Skin epidermis (tissue), 12 donors: ENCODE measurements at regions not wholly inside any gene's neighbourhood (a gene's known extent, or its start where the extent isn't known, plus 50 kb on each side); places are given as distances from the start of the nearest gene placed in this dataset.
A peak's percentile ranks its signal among the peaks of the same experiment; 100 is the strongest.

Experiments
- H3K27ac ChIP-seq, 21 experiments: fragments of 200-600 bp; sonication (generic) in 11 of 21; one replicate each; pipeline ENCODE4 v1.5.0; 2020; ENCODE audit warnings: mild to moderate bottlenecking in 3 of 21, inconsistent platforms in 2 of 21, moderate library complexity in 2 of 21
- H3K4me3 ChIP-seq, 7 experiments: fragments of 200-600 bp; sonication (generic) in 2 of 7; one replicate each; pipeline ENCODE4 v1.5.0; 2020; ENCODE audit warnings: inconsistent platforms in 2 of 7, mild to moderate bottlenecking in 2 of 7, moderate library complexity in 1 of 7

DNA sequence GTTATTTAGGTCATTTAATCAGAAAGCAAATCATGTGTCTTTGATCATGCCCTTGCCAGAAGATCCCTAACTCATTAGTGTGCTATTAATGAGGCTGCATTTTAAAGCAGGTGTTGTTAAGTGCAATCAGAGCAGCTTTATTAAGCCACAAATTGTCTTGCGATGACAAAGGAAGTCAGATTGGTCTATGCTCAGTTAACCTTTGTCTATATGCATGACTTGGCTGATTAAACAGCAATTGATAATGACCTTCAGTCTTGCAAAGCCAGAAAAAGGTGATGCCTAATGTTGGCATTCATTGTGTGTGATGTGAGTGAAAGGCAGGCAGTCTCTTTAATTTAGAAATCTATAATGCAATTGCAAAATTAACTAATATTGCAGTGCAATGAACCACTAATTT, 166.9 kb downstream of the RND3 start:
- no peak overlapping the region for H3K27ac ChIP-seq
- H3K4me3 ChIP-seq = no peak overlapping the region

DNA sequence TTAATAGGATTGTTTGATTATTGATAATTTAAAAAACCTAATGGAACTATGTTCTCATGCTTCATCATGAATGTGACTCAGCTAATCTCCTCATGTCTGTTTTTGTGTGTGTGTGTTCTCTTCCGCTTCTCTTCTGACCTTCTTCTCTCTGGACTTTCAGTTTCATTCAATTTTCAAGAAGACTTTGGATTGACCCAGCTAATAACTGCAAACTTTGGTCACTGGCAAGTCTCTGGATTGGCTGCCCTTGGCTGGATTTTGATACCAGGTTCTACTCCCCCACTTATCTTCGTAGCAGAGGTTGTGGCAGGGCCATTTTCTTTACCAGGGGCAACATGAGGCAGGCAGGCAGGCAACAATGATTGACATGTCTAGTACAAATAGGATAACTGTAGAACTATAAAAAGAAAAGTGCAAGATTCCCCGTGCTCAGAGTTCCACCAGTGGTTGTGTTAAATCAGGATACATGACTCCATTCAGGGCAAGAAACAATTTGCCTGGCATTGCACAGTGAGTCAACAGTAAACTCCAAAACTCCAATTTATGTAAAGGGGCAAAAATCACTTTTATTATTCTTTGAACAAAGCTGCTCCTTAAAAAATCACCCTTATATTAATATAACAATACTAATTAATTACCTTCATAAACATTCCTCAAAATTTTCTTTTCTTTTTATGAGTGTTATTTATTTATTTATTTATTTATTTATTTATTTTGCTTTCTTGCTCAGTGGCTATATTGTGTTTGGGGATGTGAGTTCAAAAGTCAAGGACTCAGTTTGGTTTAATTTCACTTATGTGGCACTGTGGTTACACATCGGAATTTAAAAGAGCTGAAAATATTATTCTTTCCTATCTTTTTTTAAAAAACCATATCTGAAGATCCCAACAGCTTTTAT, 167.6 kb downstream of the RND3 start:
- Histone ChIP-seq H3K4me3 (no peak overlapping the region), H3K27ac (no peak overlapping the region)

DNA sequence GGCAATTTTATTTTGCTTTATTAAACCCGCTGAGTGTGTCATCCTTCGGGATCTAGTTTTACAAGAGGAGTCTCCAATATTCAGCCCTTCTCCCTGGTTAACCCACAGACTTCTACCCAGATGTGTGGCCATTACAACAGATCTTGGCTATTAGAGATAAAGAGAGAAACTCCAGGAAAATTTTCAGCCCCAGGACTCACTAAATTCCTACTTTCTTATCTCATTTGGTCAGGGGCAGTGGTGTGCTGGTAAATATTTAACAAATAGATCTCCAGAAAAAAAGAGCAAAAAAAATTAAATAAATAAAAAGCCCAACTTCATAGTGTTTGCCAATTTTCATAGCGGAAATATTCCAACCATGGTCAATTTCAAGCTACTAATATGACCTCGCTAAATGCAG, 168.4 kb downstream of the RND3 start:
- H3K4me3 ChIP-seq = no peak overlapping the region
- H3K27ac ChIP-seq = no peak overlapping the region

DNA sequence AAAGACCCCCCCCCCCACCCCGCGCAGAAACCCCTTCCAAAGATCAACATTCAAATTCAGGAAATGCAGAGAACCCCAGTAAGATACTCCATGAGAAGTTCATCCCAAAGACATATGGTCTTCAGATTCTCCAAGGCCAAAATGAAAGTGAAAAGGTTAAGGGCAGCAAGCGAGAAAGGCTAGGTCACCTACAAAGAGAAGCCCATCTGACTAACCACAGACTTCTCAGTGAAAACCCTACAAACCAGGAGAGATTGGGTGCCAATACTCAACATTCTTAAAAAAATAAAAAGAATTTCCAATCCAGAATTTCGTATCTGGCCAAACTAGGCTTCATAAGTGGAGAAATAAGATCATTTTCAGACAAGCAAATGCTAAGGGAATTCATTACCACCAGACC, 175.2 kb downstream of the RND3 start:
- Histone ChIP-seq H3K4me3 (no peak overlapping the region), H3K27ac (no peak overlapping the region)

DNA sequence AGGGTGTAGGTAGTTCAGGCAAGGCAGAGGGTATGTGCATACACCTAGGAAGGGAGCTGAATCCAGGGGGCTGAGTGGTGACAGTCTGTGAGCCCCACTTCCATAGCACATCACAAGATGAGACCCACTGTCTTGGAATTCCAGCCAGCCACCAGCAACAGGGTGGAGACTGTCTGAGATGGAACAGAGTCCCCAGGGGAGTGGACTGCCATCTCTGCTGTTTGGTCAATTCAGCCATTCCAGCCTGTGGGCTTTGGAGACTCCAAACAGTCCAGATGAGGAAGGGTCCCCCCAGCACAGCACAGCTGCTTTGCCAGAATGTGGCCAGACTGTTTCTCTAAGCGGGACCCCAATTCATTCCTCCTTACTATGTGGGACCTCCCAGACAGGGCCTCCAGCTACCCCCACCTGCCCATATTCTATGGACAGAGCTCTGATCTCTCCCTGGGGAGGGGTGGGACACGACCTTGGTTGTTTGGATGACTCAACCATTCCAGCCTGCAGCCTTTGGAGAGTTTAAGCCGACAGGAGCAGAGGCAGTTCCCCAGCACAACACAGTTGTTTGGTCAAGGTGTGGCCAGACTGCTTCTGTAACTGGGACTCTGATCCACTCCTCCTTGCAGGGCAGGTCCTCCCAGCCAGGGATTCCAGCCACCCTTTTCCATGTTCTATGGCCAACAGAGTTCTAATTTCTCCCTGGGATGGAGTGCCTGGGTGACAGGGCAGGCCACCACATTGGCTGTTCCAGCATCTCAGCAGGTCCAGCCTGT, 178.0 kb downstream of the RND3 start:
- Histone ChIP-seq H3K27ac (no peak overlapping the region), H3K4me3 (no peak overlapping the region)

DNA sequence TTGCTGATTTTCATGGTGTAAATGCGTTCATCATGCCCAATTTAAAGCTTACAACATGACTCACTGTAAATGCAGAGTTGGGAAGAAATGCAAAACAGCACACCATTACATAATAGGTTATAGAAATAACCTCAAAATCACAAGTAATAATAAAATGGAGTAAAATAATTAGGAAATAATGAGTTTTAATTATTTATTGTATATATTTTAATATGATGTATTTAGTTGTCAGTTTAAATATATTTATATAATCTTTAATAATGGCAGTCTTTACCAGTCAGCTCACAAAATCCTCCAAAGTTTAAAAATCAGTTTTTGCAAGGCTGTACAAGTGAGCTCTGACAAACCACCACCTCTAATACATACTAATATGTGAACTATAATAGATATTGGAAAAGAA, 180.2 kb downstream of the RND3 start:
- Histone ChIP-seq H3K4me3 (no peak overlapping the region), H3K27ac (no peak overlapping the region)

DNA sequence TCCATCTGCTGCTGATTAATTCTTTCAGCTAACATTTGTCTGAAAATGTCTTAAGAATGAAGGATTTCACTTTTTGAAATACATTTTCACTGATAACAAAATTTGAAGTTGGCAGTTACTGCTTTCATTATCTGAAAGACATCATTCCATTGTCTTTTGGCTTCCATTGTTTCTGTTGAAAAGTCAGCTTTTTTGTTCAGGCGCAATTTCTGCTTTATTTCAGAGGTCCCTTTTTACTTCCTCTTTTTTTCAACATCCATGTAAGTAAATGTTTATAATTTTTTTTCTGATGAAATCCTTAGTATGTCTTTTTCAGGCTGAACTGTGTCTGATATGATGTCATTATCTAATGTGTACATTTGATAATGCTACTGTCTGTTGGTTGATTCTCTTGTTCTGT, 184.2 kb downstream of the RND3 start:
- H3K27ac ChIP-seq = no peak overlapping the region
- no peak overlapping the region for H3K4me3 ChIP-seq

DNA sequence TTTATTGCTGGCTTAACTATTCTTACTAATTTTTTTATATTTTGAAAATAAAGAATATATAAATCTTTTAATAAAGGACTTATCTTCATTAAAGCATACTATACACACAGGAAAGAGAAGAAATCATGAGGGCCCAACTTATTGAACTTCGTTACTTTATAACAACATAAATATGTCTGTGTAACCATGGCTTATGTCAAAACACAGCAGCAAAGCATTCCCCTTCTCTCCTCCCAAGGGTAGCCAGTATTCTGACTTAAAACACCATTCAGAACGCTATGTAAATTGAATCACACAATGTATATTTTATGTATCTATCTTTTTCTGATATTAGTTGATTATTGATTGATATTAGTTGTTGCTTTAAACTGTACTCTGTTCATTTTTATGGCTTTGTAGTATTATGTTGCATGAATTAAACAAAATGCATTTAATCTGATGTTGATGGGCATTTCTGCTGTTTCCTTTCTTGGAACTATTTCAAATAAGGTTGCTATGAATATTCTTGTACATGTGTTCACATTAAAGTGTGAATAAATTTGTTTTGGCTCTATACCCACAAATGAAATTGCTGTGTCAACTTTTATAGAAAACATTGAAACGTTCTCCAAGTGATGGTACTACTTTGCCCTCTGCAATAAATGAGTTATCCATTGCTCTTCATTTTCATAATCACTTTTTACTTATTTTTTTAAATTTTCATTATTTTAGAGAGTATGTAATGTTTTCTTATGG, 188.7 kb downstream of the RND3 start:
- no peak overlapping the region for H3K4me3 ChIP-seq
- no peak overlapping the region for H3K27ac ChIP-seq

DNA sequence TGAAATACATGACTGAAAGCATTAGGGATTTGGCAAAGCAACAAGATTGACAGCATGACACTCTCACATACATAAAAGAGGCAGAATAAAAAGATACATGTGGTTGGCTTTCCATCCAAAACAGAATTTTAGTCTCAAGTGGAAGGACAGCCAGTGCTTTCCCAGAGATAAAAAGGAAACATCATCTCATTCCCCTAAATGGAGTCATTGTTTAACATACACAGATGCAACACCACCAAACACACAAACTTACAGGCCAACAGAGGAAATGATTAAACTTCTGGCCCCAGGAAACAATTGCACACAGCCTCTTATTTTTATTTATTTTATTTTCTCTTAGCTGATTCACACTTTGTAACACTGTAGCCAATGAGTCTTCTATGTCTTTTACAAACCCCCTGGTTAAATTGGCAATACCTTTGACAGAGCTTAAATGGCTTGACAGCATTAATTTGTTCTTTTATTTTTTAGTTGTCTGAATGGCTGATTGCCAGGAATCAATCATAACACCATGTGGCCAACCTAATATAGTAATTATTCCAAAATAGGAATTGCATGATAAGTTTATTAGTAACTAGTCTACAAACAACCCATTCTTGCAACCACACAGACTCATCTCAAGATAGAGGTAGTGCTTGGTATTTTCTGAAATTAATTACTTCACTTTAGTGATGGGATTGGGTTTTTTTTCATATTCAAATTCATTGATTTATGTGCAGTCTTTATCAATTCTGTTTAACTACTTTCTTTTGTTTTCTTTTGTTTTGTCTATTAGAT, 190.5 kb downstream of the RND3 start:
- Histone ChIP-seq H3K4me3 (no peak overlapping the region), H3K27ac (no peak overlapping the region)

DNA sequence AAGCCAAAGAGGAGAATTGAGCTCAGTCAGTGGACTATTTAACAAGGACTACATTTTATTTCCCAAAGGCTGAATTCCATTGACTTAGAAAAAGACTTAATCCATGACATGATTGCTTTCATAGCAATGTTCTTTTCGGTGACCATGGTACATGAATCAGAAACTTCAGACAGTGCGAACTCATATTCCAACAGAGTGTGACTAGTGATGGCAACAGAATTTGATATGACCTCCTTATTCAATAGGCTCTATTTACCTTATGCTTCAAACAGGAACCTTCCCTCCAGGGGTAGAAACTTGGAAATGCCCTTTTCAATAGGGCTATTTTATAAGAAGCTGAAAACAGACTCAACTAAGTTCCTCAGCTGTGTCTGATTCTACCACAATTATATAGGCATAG, 191.9 kb downstream of the RND3 start:
- Histone ChIP-seq H3K27ac (no peak overlapping the region), H3K4me3 (no peak overlapping the region)

DNA sequence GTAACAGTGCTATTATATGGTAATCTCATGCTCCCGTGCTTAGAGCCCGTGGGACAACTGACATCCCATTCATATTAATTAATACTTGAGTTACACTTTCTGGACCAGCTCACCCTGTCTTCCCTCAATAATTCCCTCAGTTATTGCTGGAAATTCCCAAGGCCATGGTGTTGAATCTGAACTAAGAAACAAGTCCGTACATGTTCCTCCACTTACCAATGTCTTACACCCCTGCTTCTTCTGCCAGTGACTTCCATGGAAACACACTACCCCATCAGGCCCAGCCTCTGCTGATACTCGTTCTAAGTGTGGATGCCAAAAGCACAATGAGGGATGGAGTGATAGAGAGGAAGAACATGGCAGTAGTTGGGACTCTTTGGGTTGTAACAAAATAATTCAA, 193.7 kb downstream of the RND3 start:
- Histone ChIP-seq H3K4me3 (no peak overlapping the region), H3K27ac (no peak overlapping the region)

DNA sequence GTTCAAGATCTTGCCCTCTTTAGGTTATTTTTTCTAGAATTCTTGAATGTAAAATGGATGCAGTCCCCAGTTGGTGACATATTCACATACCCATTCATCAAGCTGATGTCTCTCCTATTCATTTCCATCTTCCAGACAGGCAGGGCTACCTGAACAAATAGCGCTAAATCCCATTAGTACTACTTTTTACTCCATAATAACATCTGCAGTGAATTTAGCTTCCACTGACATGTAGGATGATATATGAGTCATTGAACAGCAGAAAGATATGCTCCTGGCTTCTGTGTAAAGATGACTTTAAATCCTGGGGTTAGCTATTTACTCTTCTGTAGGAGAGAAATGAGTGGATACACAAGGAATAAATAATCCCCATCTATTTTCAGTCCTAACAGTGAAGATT, 194.7 kb downstream of the RND3 start:
- H3K4me3 ChIP-seq = no peak overlapping the region
- no peak overlapping the region for H3K27ac ChIP-seq

DNA sequence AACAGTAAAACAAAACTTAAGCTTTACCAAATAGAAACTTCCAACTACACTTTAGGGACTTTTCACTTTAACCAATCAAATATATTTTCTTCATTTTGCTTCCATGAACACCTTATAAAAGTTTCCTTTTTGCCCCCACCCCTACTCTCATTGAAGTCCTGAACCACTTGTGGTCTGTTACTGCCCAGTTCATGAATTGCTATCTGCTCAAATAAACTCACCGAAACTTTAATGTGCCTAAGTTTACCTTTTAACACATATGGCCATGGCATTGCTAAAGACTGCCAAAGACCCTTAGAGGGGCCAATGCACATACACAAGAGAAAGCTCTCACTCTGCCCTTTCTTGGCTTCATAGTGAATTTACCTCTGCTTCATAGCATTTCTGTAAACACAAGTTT, 195.3 kb downstream of the RND3 start:
- no peak overlapping the region for H3K4me3 ChIP-seq
- no peak overlapping the region for H3K27ac ChIP-seq

DNA sequence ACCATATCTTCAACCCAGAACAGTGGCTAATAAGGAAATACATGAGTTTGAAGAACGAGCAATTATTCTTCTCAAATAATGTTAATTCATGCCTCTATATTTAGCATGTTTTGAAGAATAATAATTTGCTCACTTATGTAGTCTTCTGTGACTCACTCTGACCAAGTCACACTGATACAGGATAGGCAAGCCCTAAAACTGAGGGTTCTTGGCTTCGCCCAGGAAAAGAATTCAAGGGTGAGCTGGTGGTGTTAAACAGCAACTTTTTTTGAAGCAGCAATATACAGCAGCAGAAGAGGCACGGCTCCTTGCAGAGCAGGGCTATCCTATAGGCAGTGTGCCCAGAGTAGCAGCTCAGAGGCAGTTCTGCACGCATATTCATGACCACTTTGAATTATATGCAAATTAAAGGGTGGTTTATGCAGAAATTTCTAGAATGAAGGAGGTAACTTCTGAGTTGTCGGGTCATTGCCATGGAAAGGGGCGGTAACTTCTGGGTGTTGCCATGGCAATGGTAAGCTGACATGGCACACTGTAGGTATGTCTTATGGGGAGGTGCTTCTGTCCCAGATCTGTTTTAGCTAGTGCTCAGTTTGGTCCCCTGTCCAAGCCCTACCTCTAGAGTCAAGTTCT, 200.6 kb downstream of the RND3 start:
- Histone ChIP-seq H3K4me3 (no peak overlapping the region), H3K27ac (no peak overlapping the region)

DNA sequence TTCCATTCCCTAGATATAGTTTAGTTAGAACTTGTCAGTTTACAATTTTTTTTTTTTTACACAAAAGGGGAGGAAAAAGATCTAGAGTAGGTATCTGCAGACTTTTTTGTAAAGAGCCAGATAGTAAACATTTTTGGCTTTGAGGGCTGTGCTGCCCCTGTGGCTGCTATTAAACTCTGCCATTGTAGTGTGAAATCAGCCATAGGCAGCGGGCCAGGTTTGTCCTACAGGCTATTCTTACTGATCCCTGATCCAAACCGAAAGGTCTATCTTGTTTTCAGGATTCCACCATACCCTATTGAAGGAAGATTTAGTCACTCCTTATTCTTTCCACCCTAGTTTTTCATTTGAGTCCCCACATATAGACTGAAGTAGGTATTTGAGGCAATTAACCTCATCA, 203.4 kb downstream of the RND3 start:
- H3K4me3 ChIP-seq = no peak overlapping the region
- no peak overlapping the region for H3K27ac ChIP-seq

DNA sequence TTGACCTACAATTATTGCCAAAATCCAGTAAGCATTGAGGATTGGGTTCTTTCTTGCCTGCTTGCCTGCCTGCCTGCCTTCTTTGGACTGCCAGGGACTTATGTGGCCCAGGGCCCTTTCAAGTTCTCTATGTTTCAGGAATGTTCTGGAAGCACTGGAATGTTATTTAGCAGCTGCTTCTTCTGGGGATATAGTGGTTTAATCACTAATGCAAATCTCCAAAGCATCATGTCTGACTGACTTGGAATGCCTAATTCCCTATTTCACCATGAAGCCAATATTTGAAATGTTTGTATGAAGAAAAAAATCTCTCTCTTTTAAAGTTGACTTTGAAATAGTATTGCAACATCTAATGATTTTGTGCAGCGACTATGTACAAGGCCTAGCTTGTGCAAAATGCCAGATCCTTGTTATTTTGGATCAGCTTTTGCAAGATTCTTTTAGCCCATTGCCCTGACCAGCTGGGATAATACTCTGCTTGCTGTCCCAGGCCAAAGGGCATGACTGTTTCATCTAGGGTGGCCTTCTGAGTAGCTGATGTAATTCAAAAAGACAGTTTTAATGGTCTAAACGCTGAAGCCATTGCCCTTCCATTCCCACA, 204.6 kb downstream of the RND3 start:
- no peak overlapping the region for H3K27ac ChIP-seq
- no peak overlapping the region for H3K4me3 ChIP-seq

DNA sequence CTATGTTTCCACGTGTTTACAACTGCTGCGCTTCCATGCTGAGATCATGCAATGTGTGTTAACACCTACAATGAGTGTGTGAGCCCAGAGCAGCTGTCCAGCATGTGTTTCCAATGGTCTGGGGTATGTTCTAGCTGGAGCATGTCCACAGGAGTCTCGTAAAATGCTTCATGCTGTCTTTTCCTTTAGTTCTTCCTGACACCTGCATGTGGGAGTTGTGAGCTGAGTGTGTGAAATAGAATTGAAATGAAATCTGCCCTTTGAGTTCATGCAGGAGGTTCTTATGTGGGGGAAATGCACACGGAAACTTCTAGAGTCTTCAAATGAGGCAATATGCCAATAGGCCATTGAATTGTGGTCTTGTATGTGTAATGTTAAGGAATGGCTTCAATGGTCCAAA, 205.1 kb downstream of the RND3 start:
- Histone ChIP-seq H3K27ac (no peak overlapping the region), H3K4me3 (no peak overlapping the region)

DNA sequence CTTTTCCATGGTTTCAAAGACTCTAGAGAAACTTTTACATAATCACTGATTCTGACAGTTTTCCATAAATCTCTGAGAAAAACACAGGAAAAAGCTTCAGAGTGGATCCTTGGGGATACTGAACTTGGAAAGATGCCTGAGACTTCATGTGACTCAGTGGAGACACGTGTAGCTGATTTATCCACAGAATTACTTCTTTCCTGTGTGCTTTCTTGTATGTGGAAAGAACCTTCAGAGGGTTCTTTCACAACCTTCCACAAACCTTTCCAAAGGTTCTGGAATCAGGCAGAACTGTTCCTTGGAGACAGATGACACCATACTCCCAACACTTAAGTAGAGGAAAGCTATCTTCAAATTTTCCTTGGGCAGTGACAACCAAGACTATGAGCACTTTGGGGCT, 207.2 kb downstream of the RND3 start:
- no peak overlapping the region for H3K4me3 ChIP-seq
- peak overlapping the region in 3 of 21 experiments; percentile 7 to 55 (median 48) for H3K27ac ChIP-seq

DNA sequence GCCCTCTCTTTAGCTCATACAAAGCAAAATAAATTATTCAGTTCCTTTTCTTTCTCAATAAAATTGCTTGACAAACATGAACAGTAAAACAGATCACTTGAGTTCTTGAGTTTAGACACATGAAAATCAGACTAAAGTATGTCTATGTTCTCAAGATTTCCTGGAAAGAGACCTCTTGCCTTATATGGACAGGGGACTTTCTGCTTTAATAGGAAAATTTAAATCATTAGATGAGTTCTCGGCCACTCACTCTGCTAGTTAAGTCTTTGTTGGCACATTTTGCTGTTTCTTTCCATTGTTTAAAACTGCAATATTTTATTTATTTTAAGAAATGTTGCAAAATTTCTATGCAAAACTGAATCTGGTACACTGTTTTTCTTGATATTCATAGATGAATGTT, 207.8 kb downstream of the RND3 start:
- H3K27ac ChIP-seq = peak overlapping the region in 5 of 21 experiments; percentile 13 to 55 (median 22)
- H3K4me3 ChIP-seq = no peak overlapping the region
